ENCODE measurements at regions not wholly inside any gene's neighbourhood (a gene's known extent, or its start where the extent isn't known, plus 50 kb on each side); places are given as distances from the start of the nearest gene placed in this dataset.

GRCh38 chr12:102781117-102781516 lies 135.9 kb downstream of the PAH start:
- H3K27ac ChIP-seq: no peak overlapping the region
- no peak for ATAC-seq (replicated peaks in 6 of 8)
- H3K4me3 ChIP-seq: no peak overlapping the region
- no peaks in the 10 kb centered on the region for H3K4me1 ChIP-seq (replicated peaks in 1 of 2)
- in situ Hi-C loops (cut with MboI; ENCODE audit: low pct_unique_long_range_greater_than_20kb in 2 of 9, low sequenced_read_pairs in 9 of 9, unreplicated experiment in 9 of 9): no loop called here

- H3K27ac ChIP-seq: no peak overlapping the region
- ATAC-seq (replicated peaks in 6 of 8): no peak
- 0 to 75% (median 35%) methylated on average over 1 to 2 of the region's 2 CpGs for WGBS, 10 experiments
- H3K4me3 ChIP-seq: no peak overlapping the region
- in situ Hi-C loops (cut with MboI; ENCODE audit: low pct_unique_long_range_greater_than_20kb in 2 of 9, low sequenced_read_pairs in 9 of 9, unreplicated experiment in 9 of 9): no loop called here
- no peaks in the 10 kb centered on the region for H3K4me1 ChIP-seq (replicated peaks in 1 of 2)
Measured at GRCh38 chr12:102776041-102776440, 141.0 kb downstream of the PAH start.

- peak in 7 of 8 experiments; percentile 39 to 97 (median 78) for ATAC-seq (replicated peaks in 6 of 8)
- in situ Hi-C loops (cut with MboI; ENCODE audit: low pct_unique_long_range_greater_than_20kb in 2 of 9, low sequenced_read_pairs in 9 of 9, unreplicated experiment in 9 of 9): loop anchor here in 3 of 9 experiments (25.0 kb wide), 1 partner anchor 832 kb away; no protein-coding TSS in a partner anchor
Measured at GRCh38 chr12:102769323-102769916, 147.6 kb downstream of the PAH start.

GRCh38 chr12:102766961-102767360 lies 150.1 kb downstream of the PAH start:
- H3K4me3 ChIP-seq: no peak overlapping the region
- in situ Hi-C loops (cut with MboI; ENCODE audit: low pct_unique_long_range_greater_than_20kb in 2 of 9, low sequenced_read_pairs in 9 of 9, unreplicated experiment in 9 of 9): loop anchor here in 3 of 9 experiments (25.0 kb wide), 1 partner anchor 830 kb away; no protein-coding TSS in a partner anchor

More at GRCh38 chr12:102769323-102769916, 147.6 kb downstream of the PAH start:
- H3K4me1 ChIP-seq (replicated peaks in 1 of 2): peaks cover 0 to 2% of the 10 kb centered on the region in 2 donors
- H3K27ac ChIP-seq: no peak overlapping the region
- WGBS, 10 experiments: 4 to 25% (median 17%) methylated on average over 3 to 6 of the region's 6 CpGs; no CpG with 5 or more reads in 1 of the 10 experiments
- H3K4me3 ChIP-seq: no peak overlapping the region

GRCh38 chr12:102765736-102766135 lies 151.3 kb downstream of the PAH start:
- ATAC-seq (replicated peaks in 6 of 8): no peak
- in situ Hi-C loops (cut with MboI; ENCODE audit: low pct_unique_long_range_greater_than_20kb in 2 of 9, low sequenced_read_pairs in 9 of 9, unreplicated experiment in 9 of 9): loop anchor here in 3 of 9 experiments (25.0 kb wide), 1 partner anchor 828 kb away; no protein-coding TSS in a partner anchor
- H3K4me1 ChIP-seq (replicated peaks in 1 of 2): peaks cover 0 to 2% of the 10 kb centered on the region in 2 donors
- WGBS, 10 experiments: 37 to 92% (median 74%) methylated on average over 1 to 7 of the region's 7 CpGs; no CpG with 5 or more reads in 2 of the 10 experiments
- H3K27ac ChIP-seq: no peak overlapping the region
- no peak overlapping the region for H3K4me3 ChIP-seq

More at GRCh38 chr12:102766961-102767360, 150.1 kb downstream of the PAH start:
- ATAC-seq (replicated peaks in 6 of 8): no peak
- Histone ChIP-seq H3K4me1 (replicated peaks in 1 of 2) (peaks cover 0 to 2% of the 10 kb centered on the region in 2 donors), H3K27ac (no peak overlapping the region)
- WGBS, 10 experiments: 0 to 100% (median 67%) methylated on average over 1 to 3 of the region's 3 CpGs; no CpG with 5 or more reads in 3 of the 10 experiments

GRCh38 chr12:102763471-102763870 lies 153.6 kb downstream of the PAH start:
- ATAC-seq (replicated peaks in 6 of 8): no peak
- 0 to 100% (median 75%) methylated on average over 1 of the region's 1 CpG; no CpG with 5 or more reads in 3 of the 10 experiments for WGBS, 10 experiments
- no peak overlapping the region for H3K27ac ChIP-seq
- H3K4me3 ChIP-seq: no peak overlapping the region
- in situ Hi-C loops (cut with MboI; ENCODE audit: low pct_unique_long_range_greater_than_20kb in 2 of 9, low sequenced_read_pairs in 9 of 9, unreplicated experiment in 9 of 9): loop anchor here in 3 of 9 experiments (25.0 kb wide), 1 partner anchor 826 kb away; no protein-coding TSS in a partner anchor
- no peaks in the 10 kb centered on the region for H3K4me1 ChIP-seq (replicated peaks in 1 of 2)

GRCh38 chr12:102763061-102763460 lies 154.0 kb downstream of the PAH start:
- H3K27ac ChIP-seq: no peak overlapping the region
- in situ Hi-C loops (cut with MboI; ENCODE audit: low pct_unique_long_range_greater_than_20kb in 2 of 9, low sequenced_read_pairs in 9 of 9, unreplicated experiment in 9 of 9): loop anchor here in 3 of 9 experiments (25.0 kb wide), 1 partner anchor 826 kb away; no protein-coding TSS in a partner anchor
- no peak for ATAC-seq (replicated peaks in 6 of 8)
- 28 to 87% (median 51%) methylated on average over 1 to 4 of the region's 4 CpGs; no CpG with 5 or more reads in 2 of the 10 experiments for WGBS, 10 experiments
- H3K4me1 ChIP-seq (replicated peaks in 1 of 2): no peaks in the 10 kb centered on the region
- H3K4me3 ChIP-seq: no peak overlapping the region

GRCh38 chr12:102760322-102760721 lies 156.7 kb downstream of the PAH start:
- Histone ChIP-seq H3K27ac (no peak overlapping the region), H3K4me3 (no peak overlapping the region), H3K4me1 (replicated peaks in 1 of 2) (peaks cover 0 to 6% of the 10 kb centered on the region in 2 donors)
- no peak for ATAC-seq (replicated peaks in 6 of 8)
- 29 to 88% (median 75%) methylated on average over 1 to 2 of the region's 2 CpGs; no CpG with 5 or more reads in 1 of the 10 experiments for WGBS, 10 experiments
- in situ Hi-C loops (cut with MboI; ENCODE audit: low pct_unique_long_range_greater_than_20kb in 2 of 9, low sequenced_read_pairs in 9 of 9, unreplicated experiment in 9 of 9): loop anchor here in 3 of 9 experiments (25.0 kb wide), 1 partner anchor 823 kb away; no protein-coding TSS in a partner anchor

- H3K4me3 ChIP-seq: no peak overlapping the region
- 0 to 100% (median 80%) methylated on average over 1 to 2 of the region's 2 CpGs; no CpG with 5 or more reads in 1 of the 10 experiments for WGBS, 10 experiments
- in situ Hi-C loops (cut with MboI; ENCODE audit: low pct_unique_long_range_greater_than_20kb in 2 of 9, low sequenced_read_pairs in 9 of 9, unreplicated experiment in 9 of 9): loop anchor here in 3 of 9 experiments (25.0 kb wide), 1 partner anchor 822 kb away; no protein-coding TSS in a partner anchor
- ATAC-seq (replicated peaks in 6 of 8): no peak
- peaks cover 0 to 6% of the 10 kb centered on the region in 2 donors for H3K4me1 ChIP-seq (replicated peaks in 1 of 2)
- no peak overlapping the region for H3K27ac ChIP-seq
Measured at GRCh38 chr12:102759466-102759865, 157.6 kb downstream of the PAH start.

GRCh38 chr12:102757882-102758226 lies 159.2 kb downstream of the PAH start:
- Histone ChIP-seq H3K4me3 (no peak overlapping the region), H3K4me1 (replicated peaks in 1 of 2) (peaks cover 0 to 6% of the 10 kb centered on the region in 2 donors), H3K27ac (no peak overlapping the region)
- ATAC-seq (replicated peaks in 6 of 8): no peak
- in situ Hi-C loops (cut with MboI; ENCODE audit: low pct_unique_long_range_greater_than_20kb in 2 of 9, low sequenced_read_pairs in 9 of 9, unreplicated experiment in 9 of 9): loop anchor here in 3 of 9 experiments (25.0 kb wide), 1 partner anchor 821 kb away; no protein-coding TSS in a partner anchor
- WGBS, 10 experiments: 0 to 100% (median 80%) methylated on average over 1 of the region's 1 CpG; no CpG with 5 or more reads in 3 of the 10 experiments

GRCh38 chr12:102757154-102757881 lies 159.7 kb downstream of the PAH start:
- Histone ChIP-seq H3K4me3 (no peak overlapping the region), H3K27ac (no peak overlapping the region), H3K4me1 (replicated peaks in 1 of 2) (peaks cover 0 to 6% of the 10 kb centered on the region in 2 donors)
- ATAC-seq (replicated peaks in 6 of 8): no peak
- 7 to 96% (median 70%) methylated on average over 3 to 8 of the region's 8 CpGs for whole genome bisulfite sequencing, 10 experiments
- in situ Hi-C loops (cut with MboI; ENCODE audit: low pct_unique_long_range_greater_than_20kb in 2 of 9, low sequenced_read_pairs in 9 of 9, unreplicated experiment in 9 of 9): loop anchor here in 3 of 9 experiments (25.0 kb wide), 1 partner anchor 820 kb away; no protein-coding TSS in a partner anchor

- H3K27ac ChIP-seq: no peak overlapping the region
- peak in 2 of 8 experiments; percentile 32 to 94 for ATAC-seq (replicated peaks in 6 of 8)
- H3K4me1 ChIP-seq (replicated peaks in 1 of 2): peaks cover 0 to 6% of the 10 kb centered on the region in 2 donors
- in situ Hi-C loops (cut with MboI; ENCODE audit: low pct_unique_long_range_greater_than_20kb in 2 of 9, low sequenced_read_pairs in 9 of 9, unreplicated experiment in 9 of 9): loop anchor here in 3 of 9 experiments (25.0 kb wide), 1 partner anchor 819 kb away; no protein-coding TSS in a partner anchor
- WGBS, 10 experiments: 23 to 80% (median 43%) methylated on average over 1 to 2 of the region's 3 CpGs; no CpG with 5 or more reads in 5 of the 10 experiments
- H3K4me3 ChIP-seq: no peak overlapping the region
Measured at GRCh38 chr12:102756530-102756929, 160.5 kb downstream of the PAH start.

GRCh38 chr12:102755266-102755665 lies 161.8 kb downstream of the PAH start:
- ATAC-seq (replicated peaks in 6 of 8): no peak
- 0 to 100% (median 96%) methylated on average over 1 to 3 of the region's 3 CpGs; no CpG with 5 or more reads in 4 of the 10 experiments for WGBS, 10 experiments

More at GRCh38 chr12:102755266-102755665, 161.8 kb downstream of the PAH start:
- in situ Hi-C loops (cut with MboI; ENCODE audit: low pct_unique_long_range_greater_than_20kb in 2 of 9, low sequenced_read_pairs in 9 of 9, unreplicated experiment in 9 of 9): loop anchor here in 3 of 9 experiments (25.0 kb wide), 1 partner anchor 818 kb away; no protein-coding TSS in a partner anchor
- Histone ChIP-seq H3K4me1 (replicated peaks in 1 of 2) (peaks cover 0 to 6% of the 10 kb centered on the region in 2 donors), H3K4me3 (no peak overlapping the region), H3K27ac (no peak overlapping the region)
